Glutamatergic neuron (in vitro differentiated cells): ENCODE measurements at regions not wholly inside any gene's neighbourhood (a gene's known extent, or its start where the extent isn't known, plus 50 kb on each side); places are given as distances from the start of the nearest gene placed in this dataset.

Experiments
- DNase-seq: peaks from one replicate; pipeline ENCODE4 v3.0.0; 2022
- H3K27ac Mint-ChIP-seq: one replicate; pipeline ENCODE4 v1.8.0; 2020; ENCODE audit warnings: mild to moderate bottlenecking, mixed read lengths, inconsistent platforms; ENCODE audit not compliant: unreplicated experiment
- H3K27me3 Mint-ChIP-seq: one replicate; pipeline ENCODE4 v1.8.0; 2020; ENCODE audit warnings: mild to moderate bottlenecking, moderate library complexity, mixed read lengths, inconsistent platforms; ENCODE audit not compliant: unreplicated experiment
- H3K36me3 Mint-ChIP-seq: one replicate; pipeline ENCODE4 v1.8.0; 2020; ENCODE audit warnings: mild to moderate bottlenecking, mixed read lengths, inconsistent platforms; ENCODE audit not compliant: unreplicated experiment
- H3K4me1 Mint-ChIP-seq: one replicate; pipeline ENCODE4 v1.8.0; 2020; ENCODE audit warnings: mild to moderate bottlenecking, low read depth, mixed read lengths, inconsistent platforms; ENCODE audit not compliant: unreplicated experiment
- H3K4me3 Mint-ChIP-seq: one replicate; pipeline ENCODE4 v1.8.0; 2020; ENCODE audit warnings: mild to moderate bottlenecking, mixed read lengths, inconsistent platforms; ENCODE audit not compliant: unreplicated experiment
- H3K9me3 Mint-ChIP-seq: one replicate; pipeline ENCODE4 v1.8.0; 2020; ENCODE audit warnings: mild to moderate bottlenecking, moderate library complexity, mixed read lengths, inconsistent platforms; ENCODE audit not compliant: unreplicated experiment
- CTCF ChIP-seq: fragments of 200-600 bp; sonication (generic); IDR thresholded peaks from one replicate; pipeline ENCODE4 v1.5.0; 2021; ENCODE audit not compliant: partially characterized antibody, unreplicated experiment

- Mint-ChIP-seq H3K36me3 (no peaks in the 10 kb centered on the region), H3K27me3 (no peaks in the 10 kb centered on the region), H3K9me3 (no peaks in the 10 kb centered on the region), H3K4me1 (no peaks in the 10 kb centered on the region), H3K4me3 (no peak overlapping the region), H3K27ac (no peak overlapping the region)
- no peak for TF ChIP-seq CTCF
- no peak for DNase-seq
Observed at GRCh38 chr18:41034413-41034812, 920.6 kb upstream of the PIK3C3 start.

- Mint-ChIP-seq H3K27me3 (no peaks in the 10 kb centered on the region), H3K27ac (no peak overlapping the region), H3K9me3 (no peaks in the 10 kb centered on the region), H3K36me3 (no peaks in the 10 kb centered on the region), H3K4me3 (no peak overlapping the region), H3K4me1 (no peaks in the 10 kb centered on the region)
- DNase-seq, result no peak
- TF ChIP-seq CTCF, result no peak
Observed at GRCh38 chr18:41025666-41026065, 929.4 kb upstream of the PIK3C3 start.

DNA sequence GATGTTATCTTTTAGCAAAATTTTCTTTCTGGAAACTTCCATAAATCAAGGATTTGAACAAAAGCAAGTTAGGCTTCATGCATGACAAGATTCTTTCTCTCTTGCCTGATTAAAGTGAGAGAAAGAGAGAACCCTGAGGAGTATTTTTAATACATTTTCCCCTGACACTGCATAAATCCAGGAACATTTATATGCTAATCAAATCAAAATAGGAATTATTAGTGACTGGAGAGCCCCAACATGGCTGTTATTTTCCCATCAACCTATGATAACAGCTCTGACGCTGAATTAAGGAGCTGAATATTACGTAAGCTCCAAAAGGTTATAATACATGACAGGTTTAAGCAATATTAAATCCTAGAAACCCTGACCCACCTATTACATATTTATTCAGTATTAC, 930.2 kb upstream of the PIK3C3 start:
- Mint-ChIP-seq H3K4me3 (no peak overlapping the region), H3K9me3 (no peaks in the 10 kb centered on the region), H3K4me1 (no peaks in the 10 kb centered on the region), H3K27ac (no peak overlapping the region), H3K27me3 (no peaks in the 10 kb centered on the region), H3K36me3 (no peaks in the 10 kb centered on the region)
- no peak for TF ChIP-seq CTCF
- DNase-seq, result no peak

DNA sequence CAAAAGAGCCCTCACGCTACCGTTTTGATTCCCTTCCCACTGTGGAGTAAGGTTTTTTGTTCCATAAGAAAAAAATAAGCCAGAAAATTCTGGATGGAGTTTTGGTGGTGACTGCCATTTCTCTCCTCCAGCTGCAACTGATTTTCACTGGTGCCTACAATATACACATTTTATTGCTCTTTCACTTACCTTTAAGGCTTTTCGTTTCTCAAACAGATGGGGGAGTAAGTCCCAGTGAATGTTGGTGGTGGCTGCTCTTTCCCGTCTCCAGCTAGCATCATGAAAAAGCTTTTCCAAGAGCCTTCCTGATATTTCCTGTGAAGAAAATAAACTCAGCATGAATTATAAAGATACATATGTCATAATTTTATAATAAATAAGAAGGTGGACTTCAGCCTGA, 932.5 kb upstream of the PIK3C3 start:
- DNase-seq, result no peak
- Mint-ChIP-seq H3K9me3 (no peaks in the 10 kb centered on the region), H3K36me3 (no peaks in the 10 kb centered on the region), H3K4me3 (no peak overlapping the region), H3K4me1 (no peaks in the 10 kb centered on the region), H3K27ac (no peak overlapping the region), H3K27me3 (no peaks in the 10 kb centered on the region)
- TF ChIP-seq CTCF, result no peak

DNA sequence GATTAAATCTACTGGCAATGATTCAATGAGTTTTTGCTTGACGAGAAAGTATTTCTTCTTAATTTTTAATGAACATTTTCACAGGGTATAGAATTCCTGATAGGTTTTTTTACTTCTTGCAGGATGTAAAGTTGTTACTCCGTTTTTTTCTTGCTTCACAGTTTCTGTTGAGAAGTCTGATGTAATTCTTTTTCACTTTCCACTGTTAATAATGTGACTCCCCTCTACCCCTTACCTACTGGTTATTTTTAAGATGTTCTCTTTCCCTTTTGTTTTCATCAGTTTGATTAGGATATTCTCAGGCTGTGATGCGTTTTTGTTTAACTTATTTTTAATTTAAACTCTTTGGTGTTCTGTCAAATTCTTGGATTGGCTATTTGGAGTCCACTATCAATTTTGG, 933.9 kb upstream of the PIK3C3 start:
- Mint-ChIP-seq H3K9me3 (no peaks in the 10 kb centered on the region), H3K27ac (no peak overlapping the region), H3K27me3 (no peaks in the 10 kb centered on the region), H3K4me1 (no peaks in the 10 kb centered on the region), H3K36me3 (no peaks in the 10 kb centered on the region), H3K4me3 (no peak overlapping the region)
- DNase-seq, result no peak
- TF ChIP-seq CTCF, result no peak
